ENCODE measurements at regions not wholly inside any gene's neighbourhood (a gene's known extent, or its start where the extent isn't known, plus 50 kb on each side); places are given as distances from the start of the nearest gene placed in this dataset.

DNA sequence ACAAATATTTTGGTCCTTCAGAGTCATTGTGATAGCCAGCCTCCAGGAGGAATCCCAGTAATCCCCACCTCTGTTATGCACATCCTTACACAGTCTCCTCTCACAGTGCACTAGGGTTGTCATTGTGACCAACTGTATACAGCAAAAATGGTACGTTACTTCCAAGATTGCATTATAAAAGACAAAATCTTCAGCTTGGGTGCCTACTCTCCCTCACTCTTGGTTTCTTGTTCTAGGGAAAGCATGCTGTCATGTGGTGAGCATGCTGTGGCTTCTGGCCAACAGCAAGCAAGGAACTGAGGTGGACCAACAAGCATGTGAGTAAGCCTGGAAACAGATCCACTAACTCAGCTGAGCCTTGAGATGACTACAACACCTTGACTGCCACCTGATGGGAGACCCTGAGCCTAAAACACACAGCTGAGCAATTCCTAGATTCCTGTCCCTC is 130.1 kb upstream of the DST start:
- TF ChIP-seq, protein P1, sequence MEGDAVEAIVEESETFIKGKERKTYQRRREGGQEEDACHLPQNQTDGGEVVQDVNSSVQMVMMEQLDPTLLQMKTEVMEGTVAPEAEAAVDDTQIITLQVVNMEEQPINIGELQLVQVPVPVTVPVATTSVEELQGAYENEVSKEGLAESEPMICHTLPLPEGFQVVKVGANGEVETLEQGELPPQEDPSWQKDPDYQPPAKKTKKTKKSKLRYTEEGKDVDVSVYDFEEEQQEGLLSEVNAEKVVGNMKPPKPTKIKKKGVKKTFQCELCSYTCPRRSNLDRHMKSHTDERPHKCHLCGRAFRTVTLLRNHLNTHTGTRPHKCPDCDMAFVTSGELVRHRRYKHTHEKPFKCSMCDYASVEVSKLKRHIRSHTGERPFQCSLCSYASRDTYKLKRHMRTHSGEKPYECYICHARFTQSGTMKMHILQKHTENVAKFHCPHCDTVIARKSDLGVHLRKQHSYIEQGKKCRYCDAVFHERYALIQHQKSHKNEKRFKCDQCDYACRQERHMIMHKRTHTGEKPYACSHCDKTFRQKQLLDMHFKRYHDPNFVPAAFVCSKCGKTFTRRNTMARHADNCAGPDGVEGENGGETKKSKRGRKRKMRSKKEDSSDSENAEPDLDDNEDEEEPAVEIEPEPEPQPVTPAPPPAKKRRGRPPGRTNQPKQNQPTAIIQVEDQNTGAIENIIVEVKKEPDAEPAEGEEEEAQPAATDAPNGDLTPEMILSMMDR (IDR thresholded peaks at IDR 0.05; ENCODE audit: insufficient read depth, low read depth, low read length): peak; percentile 7
- TF ChIP-seq EZH2 (IDR thresholded peaks at IDR 0.05; ENCODE audit: insufficient read depth, low read length): no peak

Data from astrocyte (in vitro differentiated cells and primary cell).